ENCODE measurements at regions not wholly inside any gene's neighbourhood (a gene's known extent, or its start where the extent isn't known, plus 50 kb on each side); places are given as distances from the start of the nearest gene placed in this dataset.

DNA sequence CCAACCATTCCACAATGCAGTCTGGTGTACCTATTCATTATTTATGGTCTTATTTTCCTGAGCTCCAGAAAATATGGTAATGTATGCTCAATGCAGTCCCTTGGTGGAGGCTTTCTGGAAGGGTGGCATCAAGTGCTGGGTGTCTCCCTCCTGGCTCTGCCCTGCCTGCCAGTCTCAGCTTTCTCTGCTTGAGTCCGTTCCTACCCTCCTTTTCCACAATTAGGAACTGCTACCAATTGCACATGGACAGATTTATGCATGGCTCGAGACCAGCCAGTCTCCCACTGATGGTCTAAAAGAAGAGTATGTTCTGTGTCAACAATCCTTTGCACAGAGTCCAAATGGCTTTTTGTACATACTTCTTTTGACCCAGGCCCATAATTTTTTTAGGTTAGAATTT lies 189.8 kb downstream of the TLE1 start:
- TF ChIP-seq POLR2AphosphoS5 (IDR thresholded peaks at IDR 0.05) (no peak), POLR2A (IDR thresholded peaks at IDR 0.05) (no peak), EP300 (IDR thresholded peaks at IDR 0.05) (no peak)
- TF ChIP-seq, protein P1, sequence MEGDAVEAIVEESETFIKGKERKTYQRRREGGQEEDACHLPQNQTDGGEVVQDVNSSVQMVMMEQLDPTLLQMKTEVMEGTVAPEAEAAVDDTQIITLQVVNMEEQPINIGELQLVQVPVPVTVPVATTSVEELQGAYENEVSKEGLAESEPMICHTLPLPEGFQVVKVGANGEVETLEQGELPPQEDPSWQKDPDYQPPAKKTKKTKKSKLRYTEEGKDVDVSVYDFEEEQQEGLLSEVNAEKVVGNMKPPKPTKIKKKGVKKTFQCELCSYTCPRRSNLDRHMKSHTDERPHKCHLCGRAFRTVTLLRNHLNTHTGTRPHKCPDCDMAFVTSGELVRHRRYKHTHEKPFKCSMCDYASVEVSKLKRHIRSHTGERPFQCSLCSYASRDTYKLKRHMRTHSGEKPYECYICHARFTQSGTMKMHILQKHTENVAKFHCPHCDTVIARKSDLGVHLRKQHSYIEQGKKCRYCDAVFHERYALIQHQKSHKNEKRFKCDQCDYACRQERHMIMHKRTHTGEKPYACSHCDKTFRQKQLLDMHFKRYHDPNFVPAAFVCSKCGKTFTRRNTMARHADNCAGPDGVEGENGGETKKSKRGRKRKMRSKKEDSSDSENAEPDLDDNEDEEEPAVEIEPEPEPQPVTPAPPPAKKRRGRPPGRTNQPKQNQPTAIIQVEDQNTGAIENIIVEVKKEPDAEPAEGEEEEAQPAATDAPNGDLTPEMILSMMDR (IDR thresholded peaks at IDR 0.05): no peak

All from sigmoid colon (tissue), 4 donors.